ENCODE measurements at regions not wholly inside any gene's neighbourhood (a gene's known extent, or its start where the extent isn't known, plus 50 kb on each side); places are given as distances from the start of the nearest gene placed in this dataset.

DNA sequence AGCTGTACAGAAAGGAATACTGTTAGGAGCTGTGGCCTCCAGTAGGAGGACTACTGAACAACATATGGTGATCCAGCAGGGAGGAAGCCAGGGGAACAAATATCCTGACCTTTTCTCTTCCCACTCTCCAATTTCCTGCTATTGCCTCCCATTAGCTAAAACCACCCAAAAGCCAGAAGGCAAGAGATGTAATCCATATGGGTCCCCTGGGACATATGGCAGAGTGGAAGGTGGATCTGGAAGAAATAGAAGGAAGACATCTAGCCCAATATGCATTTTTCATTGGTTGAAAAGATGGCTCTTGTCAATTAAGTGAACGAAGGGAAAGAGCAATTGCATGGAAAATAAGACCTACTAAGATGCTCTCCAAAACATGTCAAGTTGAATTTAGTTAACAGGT, 167.2 kb downstream of the CNTN3 start:
- no peaks in the 10 kb centered on the region for H3K36me3 ChIP-seq (ENCODE audit: low read depth)
- ChIA-PET CTCF (no interaction called here), POLR2A (ENCODE audit: unreplicated experiment) (no interaction called here)
- H3K9me2 ChIP-seq (ENCODE audit: insufficient read depth) = no peaks in the 10 kb centered on the region
- no peaks in the 10 kb centered on the region for H3K27me3 ChIP-seq (ENCODE audit: insufficient read depth, low read depth)
- no peaks in the 10 kb centered on the region for H3K9me3 ChIP-seq (ENCODE audit: insufficient read depth, low read depth)
- H3K4me2 ChIP-seq = no peak overlapping the region
- DNase-seq = no peak
- H4K20me1 ChIP-seq (ENCODE audit: insufficient read depth) = no peaks in the 10 kb centered on the region
- no peak overlapping the region for H2AFZ ChIP-seq
- TF ChIP-seq CTCF (conservative IDR thresholded peaks at IDR 0.05) (no peak), EZH2 (IDR thresholded peaks at IDR 0.05; ENCODE audit: low read depth) (no peak)
- H3K4me1 ChIP-seq (replicated peaks; ENCODE audit: insufficient read depth) = no peaks in the 10 kb centered on the region
- H3K4me3 ChIP-seq = no peak overlapping the region
- intact Hi-C loops (cut with micrococcal nuclease; ENCODE audit: unreplicated experiment) = no loop called here
- no peak overlapping the region for H3K27ac ChIP-seq
- BruUV-seq (replicated peaks) = no TSS peak
- H3K79me2 ChIP-seq (ENCODE audit: low read depth) = no peaks in the 10 kb centered on the region
- no peaks in the 10 kb centered on the region for H3F3A ChIP-seq (ENCODE audit: insufficient read depth, low read depth)

DNA sequence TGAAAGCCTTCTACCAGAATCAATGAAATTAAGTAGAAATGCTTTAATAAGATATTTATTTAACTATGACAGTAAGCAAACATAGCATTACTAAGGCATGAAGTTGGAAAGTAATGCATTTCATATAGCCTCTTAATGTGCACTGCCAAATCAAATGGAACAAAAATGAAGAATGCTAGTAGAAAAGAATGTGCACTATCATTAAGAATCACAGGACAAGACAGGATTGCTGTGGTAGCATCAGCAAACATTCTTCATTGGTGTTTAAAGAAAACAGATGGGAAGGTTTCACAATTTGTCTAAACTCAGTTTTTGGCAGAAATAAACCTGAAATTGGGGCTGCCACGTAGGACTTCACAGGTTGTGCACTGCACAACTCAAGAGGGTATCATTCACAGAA, 168.9 kb downstream of the CNTN3 start:
- ChIA-PET CTCF (no interaction called here), POLR2A (ENCODE audit: unreplicated experiment) (no interaction called here)
- no peak for DNase-seq
- Histone ChIP-seq H3K27me3 (ENCODE audit: insufficient read depth, low read depth) (no peaks in the 10 kb centered on the region), H3K36me3 (ENCODE audit: low read depth) (no peaks in the 10 kb centered on the region), H2AFZ (no peak overlapping the region), H3K9me3 (ENCODE audit: insufficient read depth, low read depth) (no peaks in the 10 kb centered on the region), H3F3A (ENCODE audit: insufficient read depth, low read depth) (no peaks in the 10 kb centered on the region), H3K9me2 (ENCODE audit: insufficient read depth) (no peaks in the 10 kb centered on the region), H3K4me3 (no peak overlapping the region), H4K20me1 (ENCODE audit: insufficient read depth) (no peaks in the 10 kb centered on the region), H3K79me2 (ENCODE audit: low read depth) (no peaks in the 10 kb centered on the region), H3K4me2 (no peak overlapping the region), H3K27ac (no peak overlapping the region), H3K4me1 (replicated peaks; ENCODE audit: insufficient read depth) (no peaks in the 10 kb centered on the region)
- intact Hi-C loops (cut with micrococcal nuclease; ENCODE audit: unreplicated experiment) = no loop called here
- BruUV-seq (replicated peaks) = no TSS peak
- TF ChIP-seq CTCF (conservative IDR thresholded peaks at IDR 0.05) = no peak
- no peak for TF ChIP-seq EZH2 (IDR thresholded peaks at IDR 0.05; ENCODE audit: low read depth)

- no peaks in the 10 kb centered on the region for H4K20me1 ChIP-seq (ENCODE audit: insufficient read depth)
- H3F3A ChIP-seq (ENCODE audit: insufficient read depth, low read depth) = no peaks in the 10 kb centered on the region
- no peak overlapping the region for H2AFZ ChIP-seq
- no peak for DNase-seq
- H3K27me3 ChIP-seq (ENCODE audit: insufficient read depth, low read depth) = no peaks in the 10 kb centered on the region
- H3K4me1 ChIP-seq (replicated peaks; ENCODE audit: insufficient read depth) = no peaks in the 10 kb centered on the region
- H3K4me3 ChIP-seq = no peak overlapping the region
- ChIA-PET POLR2A (ENCODE audit: unreplicated experiment) (no interaction called here), CTCF (no interaction called here)
- H3K79me2 ChIP-seq (ENCODE audit: low read depth) = no peaks in the 10 kb centered on the region
- no TSS peak for BruUV-seq (replicated peaks)
- no peak overlapping the region for H3K27ac ChIP-seq
- H3K36me3 ChIP-seq (ENCODE audit: low read depth) = no peaks in the 10 kb centered on the region
- no peaks in the 10 kb centered on the region for H3K9me3 ChIP-seq (ENCODE audit: insufficient read depth, low read depth)
- intact Hi-C loops (cut with micrococcal nuclease; ENCODE audit: unreplicated experiment) = no loop called here
- no peak overlapping the region for H3K4me2 ChIP-seq
- no peak for TF ChIP-seq CTCF (conservative IDR thresholded peaks at IDR 0.05)
- no peak for TF ChIP-seq EZH2 (IDR thresholded peaks at IDR 0.05; ENCODE audit: low read depth)
- H3K9me2 ChIP-seq (ENCODE audit: insufficient read depth) = no peaks in the 10 kb centered on the region
Measured at GRCh38 chr3:74443102-74443501, 171.4 kb downstream of the CNTN3 start.

Data from PC-9 (cell line).